Esophagus muscularis mucosa (tissue), 3 donors: ENCODE measurements at regions not wholly inside any gene's neighbourhood (a gene's known extent, or its start where the extent isn't known, plus 50 kb on each side); places are given as distances from the start of the nearest gene placed in this dataset.

ENCODE experiments used
- POLR2A ChIP-seq: fragments of 450-650 bp; IDR thresholded peaks from one replicate; pipeline ENCODE4 v1.6.1; 2017; ENCODE audit warnings: antibody characterized with exemption, moderate library complexity, mild to moderate bottlenecking, low read depth
- POLR2AphosphoS5 ChIP-seq, 2 donors: sonication (generic); formaldehyde crosslinking; IDR thresholded peaks; one replicate each; pipeline ENCODE4 v1.6.1; 2017; ENCODE audit warnings: antibody characterized with exemption in 2 of 2
- TF ChIP-seq, protein P1 (sequence below), 3 experiments: fragments of 200-600 bp in 2 of 3; fragments of 450-650 bp in 1 of 3; sonication (generic) in 2 of 3; IDR thresholded peaks; one replicate each; pipeline ENCODE4 v1.5.1; 2017 to 2019; ENCODE audit warnings: antibody characterized with exemption in 3 of 3, mild to moderate bottlenecking in 2 of 3, moderate library complexity in 1 of 3

DNA sequence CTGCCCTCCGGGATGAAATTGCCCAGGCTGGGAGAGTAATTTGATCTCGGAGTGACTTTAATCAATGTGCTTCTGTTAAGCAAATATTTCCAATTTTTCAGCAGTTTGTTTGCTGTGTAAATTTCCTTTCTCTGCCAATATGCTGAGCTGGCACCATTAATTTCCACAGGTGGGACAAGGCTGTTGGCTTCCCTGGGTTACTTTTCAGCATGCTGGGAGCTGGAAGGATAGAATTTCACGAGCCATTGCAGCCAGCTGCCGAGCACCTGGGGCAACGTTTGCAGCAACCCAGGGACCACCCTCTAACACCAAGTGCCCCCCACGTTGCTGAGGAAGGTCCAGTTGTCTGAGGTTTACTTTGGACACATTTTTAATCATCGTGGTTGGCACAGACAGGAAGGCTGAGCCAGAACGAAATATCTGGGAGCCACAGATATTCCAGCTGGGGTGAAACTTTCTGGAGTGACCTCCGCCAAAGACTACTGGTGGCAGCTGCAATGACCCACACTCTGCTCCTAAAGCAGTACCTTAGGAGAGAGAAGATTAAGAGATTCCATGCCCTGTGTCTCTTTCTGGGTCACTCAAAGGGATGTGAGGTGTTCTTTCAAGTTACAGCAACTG lies 293.3 kb upstream of the RGMA start:
- TF ChIP-seq, protein P1, sequence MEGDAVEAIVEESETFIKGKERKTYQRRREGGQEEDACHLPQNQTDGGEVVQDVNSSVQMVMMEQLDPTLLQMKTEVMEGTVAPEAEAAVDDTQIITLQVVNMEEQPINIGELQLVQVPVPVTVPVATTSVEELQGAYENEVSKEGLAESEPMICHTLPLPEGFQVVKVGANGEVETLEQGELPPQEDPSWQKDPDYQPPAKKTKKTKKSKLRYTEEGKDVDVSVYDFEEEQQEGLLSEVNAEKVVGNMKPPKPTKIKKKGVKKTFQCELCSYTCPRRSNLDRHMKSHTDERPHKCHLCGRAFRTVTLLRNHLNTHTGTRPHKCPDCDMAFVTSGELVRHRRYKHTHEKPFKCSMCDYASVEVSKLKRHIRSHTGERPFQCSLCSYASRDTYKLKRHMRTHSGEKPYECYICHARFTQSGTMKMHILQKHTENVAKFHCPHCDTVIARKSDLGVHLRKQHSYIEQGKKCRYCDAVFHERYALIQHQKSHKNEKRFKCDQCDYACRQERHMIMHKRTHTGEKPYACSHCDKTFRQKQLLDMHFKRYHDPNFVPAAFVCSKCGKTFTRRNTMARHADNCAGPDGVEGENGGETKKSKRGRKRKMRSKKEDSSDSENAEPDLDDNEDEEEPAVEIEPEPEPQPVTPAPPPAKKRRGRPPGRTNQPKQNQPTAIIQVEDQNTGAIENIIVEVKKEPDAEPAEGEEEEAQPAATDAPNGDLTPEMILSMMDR (IDR thresholded peaks at IDR 0.05): no peak
- no peak for TF ChIP-seq POLR2A
- TF ChIP-seq POLR2AphosphoS5 (IDR thresholded peaks at IDR 0.05): no peak
